ENCODE measurements at regions not wholly inside any gene's neighbourhood (a gene's known extent, or its start where the extent isn't known, plus 50 kb on each side); places are given as distances from the start of the nearest gene placed in this dataset.

- TF ChIP-seq POLR2AphosphoS5 (IDR thresholded peaks at IDR 0.05; ENCODE audit: low read depth, low read length) (no peak), SIN3A (IDR thresholded peaks at IDR 0.05; ENCODE audit: borderline replicate concordance, insufficient read depth, low read depth, low read length) (no peak), CTCF (IDR thresholded peaks at IDR 0.05) (no peak), REST (IDR thresholded peaks at IDR 0.05; ENCODE audit: insufficient read depth in 1 of 2, low read depth in 2 of 2, low read length in 1 of 2) (no peak)
Measured at GRCh38 chr7:32679192-32679591, 183.9 kb downstream of the AVL9 start.

All from Panc1 (cell line).